ENCODE measurements at regions not wholly inside any gene's neighbourhood (a gene's known extent, or its start where the extent isn't known, plus 50 kb on each side); places are given as distances from the start of the nearest gene placed in this dataset.

- no peaks in the 10 kb centered on the region for H3K79me2 ChIP-seq (ENCODE audit: insufficient read depth, low read length)
- H3K27me3 ChIP-seq (ENCODE audit: insufficient read depth, low read length), result peaks cover 19% of the 10 kb centered on the region; the same call in 1 of the 2 replicates
- no peak overlapping the region for H3K4me2 ChIP-seq (ENCODE audit: low read length)
- ChIA-PET CTCF (no interaction called here), RAD21 (ENCODE audit: low non-redundant PET in 1 of 2, low total read pairs in 2 of 2, uncharacterized antibody in 2 of 2, unreplicated experiment in 2 of 2) (no interaction called here), POLR2A (no interaction called here)
- no peaks in the 10 kb centered on the region for H4K20me1 ChIP-seq (ENCODE audit: insufficient read depth)
- no peak overlapping the region for H2AFZ ChIP-seq (ENCODE audit: low read depth, low read length, poor library complexity, severe bottlenecking)
- H3K36me3 ChIP-seq (ENCODE audit: control insufficient read depth in 1 of 2, insufficient read depth in 2 of 2, low read length in 2 of 2), result no peaks in the 10 kb centered on the region
- DNase-seq (ENCODE audit: low read depth, low spot score) (no peak), ATAC-seq (no peak)
- no peaks in the 10 kb centered on the region for H3K4me1 ChIP-seq (ENCODE audit: control insufficient read depth in 1 of 2, insufficient read depth in 2 of 2, low read length in 2 of 2)
- no peak overlapping the region for H3K9ac ChIP-seq (ENCODE audit: low read length)
- no peak overlapping the region for H3K27ac ChIP-seq (ENCODE audit: low read depth, low read length)
- no peaks in the 10 kb centered on the region for H3K9me3 ChIP-seq (ENCODE audit: control insufficient read depth in 1 of 2, insufficient read depth in 1 of 2, low read depth in 1 of 2, low read length in 2 of 2)
- H3K9me2 ChIP-seq (ENCODE audit: insufficient read depth), result no peaks in the 10 kb centered on the region
- no peak overlapping the region for H3K4me3 ChIP-seq (replicated peaks in 1 of 2; ENCODE audit: low read depth in 1 of 2, low read length in 2 of 2)
- intact Hi-C loops (cut with micrococcal nuclease), result no loop called here
- TF ChIP-seq REST (IDR thresholded peaks at IDR 0.05; ENCODE audit: low read depth) (no peak), JUND (IDR thresholded peaks at IDR 0.05) (no peak), FOSL1 (IDR thresholded peaks at IDR 0.05; ENCODE audit: low read depth) (no peak), ELF1 (IDR thresholded peaks at IDR 0.05; ENCODE audit: borderline replicate concordance, low read depth) (no peak), TCF7L2 (IDR thresholded peaks at IDR 0.05; ENCODE audit: borderline replicate concordance, extremely low read depth, insufficient read depth, insufficient read length) (no peak), RAD21 (IDR thresholded peaks at IDR 0.05; ENCODE audit: low read depth) (no peak), SP1 (IDR thresholded peaks at IDR 0.05; ENCODE audit: low read depth) (no peak), ZNF274 (IDR thresholded peaks at IDR 0.05; ENCODE audit: low read depth, low read length) (no peak), SIN3A (IDR thresholded peaks at IDR 0.05; ENCODE audit: low read depth) (no peak), YY1 (IDR thresholded peaks at IDR 0.05; ENCODE audit: extremely low read depth, insufficient replicate concordance, low read depth, low read length) (no peak), CEBPB (IDR thresholded peaks at IDR 0.05; ENCODE audit: low read depth) (no peak), POLR2A (IDR thresholded peaks at IDR 0.05; ENCODE audit: borderline replicate concordance, extremely low read depth, insufficient read depth, insufficient read length) (no peak), ZBTB33 (IDR thresholded peaks at IDR 0.05; ENCODE audit: extremely low read depth, insufficient replicate concordance, low read length) (no peak), EZH2 (IDR thresholded peaks at IDR 0.05) (no peak), EZH2phosphoT487 (IDR thresholded peaks at IDR 0.05; ENCODE audit: borderline replicate concordance) (no peak), SRF (IDR thresholded peaks at IDR 0.05; ENCODE audit: low read depth) (no peak), MAX (IDR thresholded peaks at IDR 0.05) (no peak), POLR2AphosphoS5 (IDR thresholded peaks at IDR 0.05; ENCODE audit: low read depth, low read length) (no peak)
- TF ChIP-seq, protein P1, sequence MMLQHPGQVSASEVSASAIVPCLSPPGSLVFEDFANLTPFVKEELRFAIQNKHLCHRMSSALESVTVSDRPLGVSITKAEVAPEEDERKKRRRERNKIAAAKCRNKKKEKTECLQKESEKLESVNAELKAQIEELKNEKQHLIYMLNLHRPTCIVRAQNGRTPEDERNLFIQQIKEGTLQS (IDR thresholded peaks at IDR 0.05), result no peak
- no TSS peak for BruUV-seq (replicated peaks)
Observed at GRCh38 chr10:7042000-7042399, 368.8 kb downstream of the SFMBT2 start.

Data from HCT116 (cell line).